HCT116 (cell line): ENCODE measurements at regions not wholly inside any gene's neighbourhood (a gene's known extent, or its start where the extent isn't known, plus 50 kb on each side); places are given as distances from the start of the nearest gene placed in this dataset.

ENCODE experiments used
- ATAC-seq: fragments of 200-7000 bp; cut with Tn5 transposase; 2 replicates; pipeline ENCODE4 v1.9.1; 2020; ENCODE audit warnings: mild to moderate bottlenecking, moderate library complexity
- BruUV-seq: library from RNA; stranded (reverse); fragments of 400-500 nt; replicated peaks from 2 replicates; lab custom pipeline; 2021; lab: Mats Ljungman, UMichigan
- CTCF ChIA-PET: fragments of 300-600 bp; sonication (Branson Sonifier 250); formaldehyde crosslinking; loops from one replicate; lab custom pipeline; 2021; ENCODE audit warnings: antibody characterized with exemption; lab: Charles Lee
- POLR2A ChIA-PET: fragments of 300-600, 350-600 bp; sonication (Branson Sonifier 250); formaldehyde crosslinking; loops from one replicate; lab custom pipeline; 2021; ENCODE audit warnings: antibody characterized with exemption; lab: Charles Lee
- RAD21 ChIA-PET, 2 experiments: fragments of 300-600 bp; sonication (Branson Sonifier 250); formaldehyde crosslinking; loops; one replicate each; lab custom pipeline; 2023; ENCODE audit warnings: low total read pairs in 2 of 2; ENCODE audit not compliant: uncharacterized antibody in 2 of 2, unreplicated experiment in 2 of 2, low non-redundant PET in 1 of 2; lab: Charles Lee
- DNase-seq: peaks from one replicate; pipeline ENCODE4 v3.0.0-alpha.2; 2010; ENCODE audit warnings: low read depth, low spot score
- H2AFZ ChIP-seq: fragments of 200-600 bp; shearing (Covaris generic), sonication (generic); 2 replicates; pipeline ENCODE4 v1.6.1; 2017; ENCODE audit warnings: low read depth, mixed run types, mixed read lengths, antibody characterized with exemption, low read length; ENCODE audit not compliant: poor library complexity, severe bottlenecking
- H3K27ac ChIP-seq: 2 replicates; pipeline ENCODE4 v1.5.1; 2012; ENCODE audit warnings: low read depth, low read length
- H3K27me3 ChIP-seq: fragments of 200-600 bp; sonication (generic); 2 replicates; pipeline ENCODE4 v1.6.1; 2016; ENCODE audit warnings: mixed run types, low read length, mixed read lengths; ENCODE audit not compliant: insufficient read depth
- H3K36me3 ChIP-seq, 2 experiments: fragments of 200-500 bp in 1 of 2; fragments of 200-600 bp in 1 of 2; sonication (Bioruptor generic) in 1 of 2; sonication (generic) in 1 of 2; 2 replicates each; pipeline versions ENCODE4 v1.5.1 to v1.6.1; 2014 to 2016; ENCODE audit warnings: low read length in 2 of 2, inconsistent platforms in 1 of 2, mixed read lengths in 1 of 2, mixed run types in 1 of 2; ENCODE audit not compliant: insufficient read depth in 2 of 2, control insufficient read depth in 1 of 2
- H3K4me1 ChIP-seq, 2 experiments: fragments of 200-600 bp in 1 of 2; sonication (generic) in 1 of 2; 2 replicates each; pipeline versions ENCODE4 v1.5.1 to v1.6.1; 2012 to 2017; ENCODE audit warnings: low read length in 2 of 2, inconsistent platforms in 1 of 2, mild to moderate bottlenecking in 1 of 2, mixed read lengths in 1 of 2, mixed run types in 1 of 2, moderate library complexity in 1 of 2; ENCODE audit not compliant: insufficient read depth in 2 of 2, control insufficient read depth in 1 of 2
- H3K4me2 ChIP-seq: fragments of 200-600 bp; sonication (generic); 2 replicates; pipeline ENCODE4 v1.6.1; 2017; ENCODE audit warnings: mixed run types, low read length, mixed read lengths
- H3K4me3 ChIP-seq, 2 experiments: fragments of 200-600 bp in 1 of 2; sonication (generic) in 1 of 2; replicated peaks in 1 of 2; 2 replicates each; pipeline ENCODE4 v1.5.1; 2011 to 2016; ENCODE audit warnings: low read length in 2 of 2, control low read depth in 1 of 2, low read depth in 1 of 2, mild to moderate bottlenecking in 1 of 2, mixed read lengths in 1 of 2, mixed run types in 1 of 2
- H3K79me2 ChIP-seq: fragments of 200-600 bp; sonication (generic); 2 replicates; pipeline ENCODE4 v1.6.1; 2017; ENCODE audit warnings: mild to moderate bottlenecking, mixed run types, low read length, moderate library complexity, mixed read lengths; ENCODE audit not compliant: insufficient read depth
- H3K9ac ChIP-seq: fragments of 200-600 bp; sonication (generic); 2 replicates; pipeline ENCODE4 v1.6.1; 2016; ENCODE audit warnings: low read length, mixed read lengths
- H3K9me2 ChIP-seq: fragments of 200-600 bp; sonication (generic), shearing (Covaris generic); 2 replicates; pipeline ENCODE4 v1.6.1; 2017; ENCODE audit warnings: mixed run types, mild to moderate bottlenecking, moderate library complexity; ENCODE audit not compliant: insufficient read depth
- H3K9me3 ChIP-seq, 2 experiments: fragments of 200-500 bp in 1 of 2; fragments of 200-600 bp in 1 of 2; sonication (Bioruptor generic) in 1 of 2; sonication (generic) in 1 of 2; 2 replicates each; pipeline ENCODE4 v1.6.1; 2014 to 2017; ENCODE audit warnings: low read length in 2 of 2, mixed read lengths in 2 of 2, inconsistent platforms in 1 of 2, low read depth in 1 of 2, mild to moderate bottlenecking in 1 of 2, mixed run types in 1 of 2, moderate library complexity in 1 of 2; ENCODE audit not compliant: control insufficient read depth in 1 of 2, insufficient read depth in 1 of 2
- H4K20me1 ChIP-seq: fragments of 200-600 bp; sonication (generic), shearing (Covaris generic); 2 replicates; pipeline ENCODE4 v1.6.1; 2017; ENCODE audit warnings: mixed run types, mild to moderate bottlenecking, moderate library complexity; ENCODE audit not compliant: insufficient read depth
- CEBPB ChIP-seq: IDR thresholded peaks from 2 replicates; pipeline ENCODE4 v1.6.1; 2012; ENCODE audit warnings: low read depth
- CTCF ChIP-seq, 3 experiments: fragments of 200-600 bp in 1 of 3; sonication (generic) in 1 of 3; IDR thresholded peaks in 2 of 3; conservative IDR thresholded peaks in 1 of 3; 2 replicates each; pipeline ENCODE4 v1.5.1; 2012 to 2017; ENCODE audit warnings: low read depth in 2 of 3, low read length in 2 of 3, antibody characterized with exemption in 1 of 3, borderline replicate concordance in 1 of 3, control low read depth in 1 of 3, mild to moderate bottlenecking in 1 of 3, mixed read lengths in 1 of 3, mixed run types in 1 of 3, moderate library complexity in 1 of 3; ENCODE audit not compliant: insufficient read depth in 1 of 3
- EGR1 ChIP-seq: IDR thresholded peaks from 2 replicates; pipeline ENCODE4 v1.6.1; 2012; ENCODE audit warnings: low read depth
- EZH2 ChIP-seq: fragments of 200-600 bp; sonication (generic); IDR thresholded peaks from 2 replicates; pipeline ENCODE4 v1.6.1; 2017; ENCODE audit warnings: antibody characterized with exemption, mixed run types
- EZH2phosphoT487 ChIP-seq: fragments of 200-600 bp; IDR thresholded peaks from 2 replicates; pipeline ENCODE4 v1.6.1; 2018; ENCODE audit warnings: antibody characterized with exemption, borderline replicate concordance
- FOSL1 ChIP-seq: IDR thresholded peaks from 2 replicates; pipeline ENCODE4 v1.6.1; 2012; ENCODE audit warnings: low read depth
- JUND ChIP-seq: IDR thresholded peaks from 2 replicates; pipeline ENCODE4 v1.6.1; 2012
- MAX ChIP-seq: IDR thresholded peaks from 2 replicates; pipeline ENCODE4 v1.6.1; 2012
- POLR2A ChIP-seq: IDR thresholded peaks from 2 replicates; pipeline ENCODE4 v1.7.0; 2011; ENCODE audit warnings: borderline replicate concordance; ENCODE audit not compliant: insufficient read depth, insufficient read length; ENCODE audit errors: extremely low read depth
- POLR2AphosphoS5 ChIP-seq: IDR thresholded peaks from 2 replicates; pipeline ENCODE4 v1.6.1; 2011; ENCODE audit warnings: mild to moderate bottlenecking, low read depth, low read length, moderate library complexity
- RAD21 ChIP-seq: IDR thresholded peaks from 2 replicates; pipeline ENCODE4 v1.6.1; 2012; ENCODE audit warnings: low read depth, mild to moderate bottlenecking
- SIN3A ChIP-seq: IDR thresholded peaks from 2 replicates; pipeline ENCODE4 v1.6.1; 2012; ENCODE audit warnings: low read depth
- SP1 ChIP-seq: IDR thresholded peaks from 2 replicates; pipeline ENCODE4 v1.6.1; 2012; ENCODE audit warnings: low read depth
- TCF7L2 ChIP-seq: IDR thresholded peaks from 2 replicates; pipeline ENCODE4 v1.7.0; 2011; ENCODE audit warnings: borderline replicate concordance, inconsistent platforms; ENCODE audit not compliant: insufficient read depth, insufficient read length; ENCODE audit errors: extremely low read depth
- YY1 ChIP-seq: IDR thresholded peaks from 2 replicates; pipeline ENCODE4 v1.6.1; 2011; ENCODE audit warnings: low read length, low read depth, moderate library complexity, mild to moderate bottlenecking; ENCODE audit not compliant: insufficient replicate concordance; ENCODE audit errors: extremely low read depth
- ZBTB33 ChIP-seq: IDR thresholded peaks from 2 replicates; pipeline ENCODE4 v1.6.1; 2011; ENCODE audit warnings: mild to moderate bottlenecking, low read length, moderate library complexity; ENCODE audit not compliant: insufficient replicate concordance; ENCODE audit errors: extremely low read depth
- intact Hi-C: fragments of 100-400 bp; cut with micrococcal nuclease; formaldehyde crosslinking; loops from 2 replicates; pipeline ENCODE4 v1.10.0; 2022
- TF ChIP-seq, protein P1 (sequence below): IDR thresholded peaks from 2 replicates; pipeline ENCODE4 v1.6.1; 2012

DNA sequence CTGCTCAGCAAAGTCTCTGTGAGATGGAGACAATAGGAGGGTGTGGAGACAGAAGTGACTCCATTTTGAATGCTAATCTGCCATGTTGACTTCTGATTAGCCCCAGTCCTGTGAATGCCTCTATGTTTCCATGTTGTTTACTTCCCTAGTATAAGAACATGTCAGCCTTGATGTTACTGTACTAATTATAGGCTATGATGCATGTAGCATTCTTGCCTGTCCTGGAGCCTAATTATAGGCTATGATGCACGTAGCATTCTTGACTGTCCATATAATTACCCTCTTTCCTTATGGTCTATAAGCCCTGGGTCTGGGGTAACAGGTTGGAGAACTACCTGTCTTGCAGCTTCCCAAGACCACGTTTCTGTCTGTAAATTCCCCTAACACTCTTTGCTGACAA lies 353.3 kb upstream of the CLINT1 start:
- no peak overlapping the region for H3K4me3 ChIP-seq
- DNase-seq (no peak), ATAC-seq (no peak)
- intact Hi-C loops, result no loop called here
- no peak overlapping the region for H3K4me2 ChIP-seq
- H3K9me3 ChIP-seq, result no peaks in the 10 kb centered on the region
- H2AFZ ChIP-seq, result no peak overlapping the region
- no peaks in the 10 kb centered on the region for H3K4me1 ChIP-seq
- TF ChIP-seq SP1 (no peak), JUND (no peak), POLR2A (no peak), SIN3A (no peak)
- no peaks in the 10 kb centered on the region for H3K79me2 ChIP-seq
- ChIA-PET POLR2A (no interaction called here), RAD21 (no interaction called here), CTCF (no interaction called here)
- no peak overlapping the region for H3K27ac ChIP-seq
- H3K9ac ChIP-seq, result no peak overlapping the region
- H4K20me1 ChIP-seq, result no peaks in the 10 kb centered on the region
- no peaks in the 10 kb centered on the region for H3K36me3 ChIP-seq
- H3K27me3 ChIP-seq, result peaks cover 12% of the 10 kb centered on the region
- H3K9me2 ChIP-seq, result no peaks in the 10 kb centered on the region
- BruUV-seq, result no TSS peak

DNA sequence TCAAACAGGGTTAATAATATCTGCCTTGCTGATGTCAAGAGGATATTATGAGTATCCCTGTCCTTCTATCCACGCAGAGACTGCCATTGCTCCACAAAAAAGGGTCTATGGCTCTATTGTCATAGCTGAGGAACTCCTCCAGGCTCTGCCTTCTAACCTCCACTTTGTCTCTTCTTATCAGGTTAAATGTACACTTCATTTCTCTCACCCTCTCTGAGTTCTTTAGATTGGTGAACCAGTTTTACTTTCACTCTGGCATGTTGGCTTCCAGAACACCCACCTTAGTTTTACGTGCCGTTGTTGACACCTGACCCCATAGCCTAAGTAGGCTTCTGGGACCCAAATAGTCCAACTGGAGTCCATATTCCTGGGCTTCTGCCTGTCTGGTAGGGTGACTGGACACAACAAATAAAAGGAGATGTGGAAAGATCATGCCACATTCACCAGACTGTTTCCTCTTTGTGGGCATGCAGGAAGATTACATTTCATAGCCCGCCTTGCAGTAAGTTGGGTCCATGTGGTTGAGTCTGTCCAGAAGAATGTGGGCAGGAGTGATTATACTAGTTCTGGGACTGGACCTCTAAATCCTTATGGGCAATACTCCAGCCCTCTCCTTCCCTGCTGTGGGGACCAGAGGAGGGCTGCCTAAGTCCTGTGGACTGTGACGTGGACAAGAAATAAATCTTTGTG lies 350.4 kb upstream of the CLINT1 start:
- Histone ChIP-seq H3K9ac (no peak overlapping the region), H3K36me3 (no peaks in the 10 kb centered on the region), H3K4me3 (no peak overlapping the region), H4K20me1 (no peaks in the 10 kb centered on the region), H3K9me2 (no peaks in the 10 kb centered on the region), H3K27me3 (peaks cover 12% of the 10 kb centered on the region), H3K4me2 (no peak overlapping the region), H3K9me3 (no peaks in the 10 kb centered on the region), H2AFZ (no peak overlapping the region), H3K27ac (no peak overlapping the region), H3K4me1 (no peaks in the 10 kb centered on the region), H3K79me2 (no peaks in the 10 kb centered on the region)
- ChIA-PET CTCF (no interaction called here), POLR2A (no interaction called here), RAD21 (no interaction called here)
- no peak for ATAC-seq
- intact Hi-C loops, result no loop called here
- no TSS peak for BruUV-seq
- no peak for DNase-seq
- TF ChIP-seq EZH2phosphoT487 (no peak), RAD21 (no peak), FOSL1 (no peak), CEBPB (no peak), POLR2A (no peak), CTCF (IDR thresholded peaks at IDR 0.05 in 2 of 3, conservative IDR thresholded peaks at IDR 0.05 in 1 of 3; ENCODE audit: borderline replicate concordance in 1 of 3, insufficient read depth in 1 of 3, low read depth in 2 of 3, low read length in 2 of 3) (no peak), POLR2AphosphoS5 (no peak), SP1 (no peak), ZBTB33 (no peak), JUND (no peak), MAX (no peak), TCF7L2 (no peak), YY1 (no peak), EZH2 (no peak), EGR1 (no peak)
- TF ChIP-seq, protein P1, sequence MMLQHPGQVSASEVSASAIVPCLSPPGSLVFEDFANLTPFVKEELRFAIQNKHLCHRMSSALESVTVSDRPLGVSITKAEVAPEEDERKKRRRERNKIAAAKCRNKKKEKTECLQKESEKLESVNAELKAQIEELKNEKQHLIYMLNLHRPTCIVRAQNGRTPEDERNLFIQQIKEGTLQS, result no peak
